ENCODE measurements at regions not wholly inside any gene's neighbourhood (a gene's known extent, or its start where the extent isn't known, plus 50 kb on each side); places are given as distances from the start of the nearest gene placed in this dataset.
A peak's percentile ranks its signal among the peaks of the same experiment; 100 is the strongest.

DNA sequence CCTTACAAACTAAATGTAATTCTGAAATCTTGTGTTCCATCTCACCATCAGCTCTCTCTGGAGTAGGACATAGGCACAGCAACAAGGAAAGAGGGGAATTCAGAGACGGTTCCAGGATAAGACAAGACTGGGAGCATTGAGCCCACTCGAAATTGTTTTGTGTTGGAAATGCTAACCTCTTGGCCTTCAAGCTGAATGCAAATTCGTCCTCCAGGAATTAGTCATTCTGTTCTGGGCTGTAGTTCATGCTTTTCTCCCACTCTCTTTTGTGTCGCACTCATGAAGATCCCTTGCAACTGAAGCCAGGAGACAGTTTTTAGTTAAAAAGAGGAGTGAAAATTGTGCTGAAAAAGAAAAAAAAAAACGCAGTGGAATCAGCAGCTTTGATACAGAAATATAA lies 121.7 kb upstream of the SEMA6A start:
- DNase-seq (ENCODE audit: low spot score) (no peak), ATAC-seq (no peak)
- intact Hi-C loops (cut with DNase I): no loop called here

DNA sequence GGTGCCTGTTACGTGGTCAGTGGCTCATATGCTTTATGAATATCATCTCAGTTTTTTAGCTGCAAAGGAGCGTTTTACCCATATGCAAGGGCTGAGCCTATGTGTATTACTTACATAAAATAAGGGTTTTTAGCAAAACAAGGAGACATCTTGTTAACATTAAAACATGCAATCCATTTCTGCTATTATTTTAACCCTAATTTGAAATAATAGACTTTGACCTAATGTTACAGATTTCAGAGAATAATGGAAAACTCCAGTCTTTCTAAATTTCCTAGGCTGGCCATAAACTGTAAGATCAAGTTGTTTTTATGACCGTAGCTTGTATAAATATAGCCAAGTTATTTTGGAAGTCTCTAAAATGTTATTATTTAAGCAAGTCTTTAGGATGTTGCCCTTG lies 121.1 kb upstream of the SEMA6A start:
- intact Hi-C loops (cut with DNase I): no loop called here
- ATAC-seq (no peak), DNase-seq (ENCODE audit: low spot score) (no peak)

DNA sequence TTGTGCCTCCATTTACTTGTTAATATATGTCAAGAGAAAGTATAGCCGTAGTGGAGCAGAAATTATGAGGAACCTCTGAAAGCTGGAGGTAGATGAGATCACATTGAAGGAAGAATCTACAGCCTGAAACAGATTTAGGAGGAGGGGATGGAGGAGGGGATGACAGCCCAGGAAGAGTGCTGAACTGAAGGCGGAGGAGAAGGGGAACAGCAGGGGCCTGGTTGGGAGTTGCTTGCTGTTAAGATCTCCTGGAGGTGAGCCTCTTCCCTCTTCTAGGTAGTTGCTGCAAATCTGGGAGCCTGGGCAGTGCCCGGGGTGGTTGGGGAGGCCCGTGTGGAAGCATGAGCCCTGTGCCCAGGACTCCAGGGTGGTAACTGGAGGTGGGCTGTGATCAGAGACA lies 111.8 kb upstream of the SEMA6A start:
- intact Hi-C loops (cut with DNase I): no loop called here
- DNase-seq (ENCODE audit: low spot score) (no peak), ATAC-seq (no peak)

DNA sequence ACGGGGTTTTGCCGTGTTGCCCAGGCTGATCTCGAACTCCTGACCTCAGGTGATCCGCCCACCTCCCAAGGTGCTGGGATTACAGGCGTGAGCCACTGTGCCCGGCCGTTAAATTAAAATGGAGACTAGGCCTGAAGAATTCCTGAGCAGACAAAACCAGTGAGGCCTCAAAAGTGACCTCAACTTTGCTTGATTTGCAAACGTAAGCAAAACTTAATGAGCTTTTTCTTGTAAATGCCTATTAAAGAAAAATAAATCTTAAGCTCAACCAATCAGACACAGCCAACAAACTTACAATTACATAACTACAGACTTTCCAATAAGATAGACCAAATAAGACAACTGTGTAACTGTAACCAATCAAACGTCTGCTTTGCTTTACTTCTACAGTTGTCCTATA lies 111.3 kb upstream of the SEMA6A start:
- ATAC-seq (no peak), DNase-seq (ENCODE audit: low spot score) (no peak)
- intact Hi-C loops (cut with DNase I): no loop called here

DNA sequence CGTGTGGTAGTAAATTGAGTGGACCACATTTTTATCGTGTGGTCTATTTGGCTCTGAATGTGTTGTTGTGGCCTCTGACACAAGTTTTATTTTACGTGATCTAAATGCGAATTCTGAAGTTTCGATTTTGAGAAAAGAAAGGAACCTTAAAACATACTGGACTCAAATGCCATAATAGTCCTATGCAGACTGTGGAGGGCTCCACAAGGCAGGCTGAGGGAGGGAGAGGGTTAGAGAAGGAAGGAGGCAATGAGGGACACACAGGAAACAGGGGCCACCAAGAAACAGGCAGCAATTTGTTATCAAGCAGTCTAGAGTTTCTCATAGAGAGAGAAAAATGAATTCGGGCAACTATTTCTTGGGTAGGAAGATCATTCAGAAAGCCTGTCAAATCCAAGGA lies 110.4 kb upstream of the SEMA6A start:
- ATAC-seq (no peak), DNase-seq (ENCODE audit: low spot score) (no peak)
- intact Hi-C loops (cut with DNase I): no loop called here

DNA sequence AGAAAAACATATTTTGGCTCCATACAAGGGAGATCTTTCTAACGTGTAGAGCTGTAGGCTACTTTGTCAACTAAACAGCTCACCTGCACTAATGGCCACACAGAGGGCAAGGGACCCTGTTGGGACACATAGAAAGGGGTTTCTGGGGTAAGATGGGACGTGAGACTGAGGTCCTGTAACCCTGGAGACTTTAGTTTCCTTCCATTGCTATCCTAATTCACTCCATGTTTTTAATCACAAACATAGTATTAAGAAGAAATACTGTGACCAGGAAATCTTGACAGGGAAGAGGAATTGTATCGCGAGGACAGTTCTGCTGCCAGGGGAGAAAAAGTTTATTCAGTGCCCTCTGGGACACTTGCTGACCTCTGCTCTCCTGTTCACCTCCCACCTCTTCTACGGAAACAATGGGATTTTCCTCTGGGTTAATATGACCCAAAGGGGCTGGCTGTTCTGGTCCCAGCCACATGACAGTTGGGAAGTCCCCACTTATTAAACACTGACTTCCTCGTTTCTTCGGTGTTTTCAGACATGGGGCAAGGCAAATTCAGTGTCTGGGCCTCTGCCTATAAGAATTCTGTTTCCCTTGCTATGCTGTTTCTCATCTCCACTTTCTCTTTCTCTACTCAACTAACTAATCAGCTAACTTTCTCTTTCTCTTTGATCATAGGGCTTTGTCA lies 106.9 kb upstream of the SEMA6A start:
- DNase-seq (ENCODE audit: low spot score) (no peak), ATAC-seq (peak; percentile 24)
- intact Hi-C loops (cut with DNase I): no loop called here

DNA sequence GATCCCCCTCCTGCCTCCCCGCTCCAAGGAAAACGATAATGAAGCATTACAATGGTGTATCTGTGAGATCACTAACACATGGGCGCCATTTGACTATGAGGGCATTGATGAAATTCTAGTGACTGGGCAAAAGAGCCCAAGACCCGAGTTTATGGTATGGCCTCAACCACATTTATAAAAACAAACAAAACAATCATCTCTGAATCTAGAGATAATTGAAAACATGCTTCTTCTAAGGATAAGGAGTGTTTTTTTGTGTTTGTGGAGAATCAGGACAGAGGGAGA lies 100.9 kb upstream of the SEMA6A start:
- intact Hi-C loops (cut with DNase I): no loop called here
- no peak for ATAC-seq

DNA sequence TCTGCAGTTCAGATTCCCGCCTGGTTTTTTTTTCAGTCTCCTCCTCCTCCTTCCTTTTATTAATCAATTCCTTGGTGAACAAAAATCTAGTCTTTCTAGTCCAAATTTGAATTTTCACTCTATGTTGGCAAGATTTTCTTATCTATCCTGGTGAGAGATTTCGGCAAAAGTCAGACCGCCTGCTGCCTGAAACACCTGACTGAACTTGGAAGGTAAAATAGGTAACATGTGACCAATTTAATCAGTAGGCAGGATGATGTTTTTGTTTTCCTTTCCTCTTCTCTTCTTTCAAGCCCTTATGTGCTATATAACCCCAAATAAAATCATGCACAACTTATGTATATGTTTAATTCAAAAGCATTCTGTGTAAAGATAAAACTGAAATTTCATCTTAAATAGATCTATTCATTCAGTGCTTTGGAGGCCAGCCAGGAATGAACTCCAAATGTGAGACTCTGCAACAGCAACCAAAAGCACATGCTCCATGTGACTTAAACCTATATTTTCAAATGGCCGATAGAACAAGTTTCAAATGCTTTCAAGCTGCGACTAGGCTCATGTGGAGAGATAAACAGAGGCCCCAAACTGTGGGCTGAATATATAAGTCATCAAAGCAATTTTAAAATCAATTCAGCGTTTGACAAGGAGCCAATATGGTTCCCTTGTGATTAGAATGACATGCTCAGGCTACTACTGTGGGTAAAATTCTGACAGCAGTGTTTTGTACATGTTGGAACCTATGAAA lies 100.4 kb upstream of the SEMA6A start:
- no peak for DNase-seq (ENCODE audit: low spot score)
- intact Hi-C loops (cut with DNase I): no loop called here
- ATAC-seq: no peak

More for the DNA sequence above, 100.9 kb upstream of the SEMA6A start:
- DNase-seq (ENCODE audit: low spot score): no peak

DNA sequence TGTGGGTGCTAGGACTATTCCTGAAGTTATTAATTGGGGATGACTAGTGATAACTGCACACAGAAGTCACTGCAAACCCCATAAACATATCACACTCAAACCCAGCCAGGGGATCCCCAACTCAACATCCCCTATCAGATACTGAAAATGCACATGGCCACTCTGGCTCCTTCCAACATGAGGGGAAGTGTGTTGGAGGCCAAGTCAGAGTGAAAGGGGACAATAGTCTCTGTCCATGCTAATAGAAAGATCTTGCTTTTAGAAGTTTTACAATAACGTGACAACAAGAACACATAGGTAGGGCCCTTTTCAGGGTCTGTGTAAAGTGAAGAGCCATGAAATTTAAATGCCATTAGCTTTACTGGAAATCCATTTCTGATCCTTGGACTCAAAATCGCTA lies 98.8 kb upstream of the SEMA6A start:
- intact Hi-C loops (cut with DNase I): no loop called here
- ATAC-seq (no peak), DNase-seq (ENCODE audit: low spot score) (no peak)

DNA sequence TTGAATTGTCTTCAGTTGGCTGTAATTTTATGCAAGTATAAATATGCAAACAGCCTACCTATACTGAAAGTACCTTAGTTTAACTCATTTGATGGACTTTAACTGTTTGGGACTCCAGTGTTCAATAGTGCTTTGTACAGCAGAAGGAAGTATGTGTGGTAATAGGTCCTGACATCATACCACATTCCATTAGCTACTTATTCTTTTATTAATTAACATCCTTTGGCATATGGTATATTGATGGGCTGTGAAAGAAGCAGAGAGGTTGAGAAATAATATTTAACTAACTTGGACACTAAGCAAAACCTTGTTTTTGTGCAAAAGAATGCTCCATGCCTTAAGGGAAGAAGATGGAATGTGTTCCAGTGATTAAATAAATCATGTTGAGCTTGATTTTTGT lies 97.6 kb upstream of the SEMA6A start:
- DNase-seq (ENCODE audit: low spot score) (no peak), ATAC-seq (no peak)
- intact Hi-C loops (cut with DNase I): no loop called here

DNA sequence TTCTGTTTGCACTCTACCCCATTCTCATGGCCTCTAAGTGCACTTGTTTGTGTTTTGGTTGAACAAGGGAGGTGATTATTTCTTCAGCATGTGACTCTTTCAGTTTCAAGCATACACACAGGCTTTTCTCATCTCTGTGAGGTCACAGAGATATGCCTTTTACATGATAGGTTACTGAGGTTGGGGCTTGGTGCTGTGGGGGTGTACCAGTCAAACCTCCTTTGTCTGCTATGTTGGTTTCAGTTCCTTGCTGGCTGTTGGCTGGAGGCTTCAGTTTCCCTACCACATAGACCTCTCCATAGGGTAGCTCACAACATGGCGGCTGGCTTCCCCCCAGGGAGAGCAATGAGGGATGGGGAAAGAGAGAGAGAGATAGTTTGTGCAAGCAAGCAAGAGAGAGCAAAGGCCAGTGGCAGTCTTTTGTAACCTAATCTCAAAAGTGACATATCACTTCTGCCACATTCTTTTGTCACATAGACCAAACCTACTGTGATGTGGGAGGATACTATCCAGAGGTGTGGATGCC lies 96.7 kb upstream of the SEMA6A start:
- intact Hi-C loops (cut with DNase I): no loop called here
- DNase-seq (ENCODE audit: low spot score): no peak
- no peak for ATAC-seq

DNA sequence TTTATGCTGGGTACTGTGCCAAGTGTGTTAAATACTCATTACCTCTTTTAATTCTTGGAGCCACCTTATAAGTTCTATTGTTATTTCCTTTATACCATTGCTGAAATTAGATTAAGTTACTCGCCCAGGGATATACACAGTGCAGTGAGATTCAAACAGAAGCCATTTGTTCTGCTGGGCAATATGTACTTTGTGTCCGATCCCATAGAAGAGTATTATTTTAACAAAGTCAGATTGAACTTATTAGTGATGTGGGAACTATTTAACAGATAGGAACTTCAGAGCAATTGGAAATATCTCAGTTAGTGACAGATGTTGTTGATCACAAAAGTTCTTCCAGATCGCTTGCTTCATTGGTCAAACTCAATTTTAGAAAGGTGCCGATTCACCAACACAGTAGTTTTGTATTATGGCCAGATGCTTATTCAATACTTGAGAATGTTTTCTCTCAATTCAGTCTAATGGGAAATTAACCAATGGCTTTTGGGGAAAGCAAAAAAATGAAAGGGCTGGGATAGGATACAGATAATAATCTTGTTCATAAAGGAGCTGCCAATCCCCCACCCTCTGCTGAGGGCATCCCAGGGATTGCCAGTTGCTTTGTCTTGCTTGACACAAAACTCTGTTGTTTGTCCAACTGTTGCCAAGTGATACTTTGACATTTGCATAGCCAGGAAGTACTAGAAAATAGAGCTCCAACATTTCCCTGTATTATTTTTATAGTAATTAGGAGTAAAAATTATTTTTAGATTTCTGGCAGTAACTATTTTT lies 94.8 kb upstream of the SEMA6A start:
- intact Hi-C loops (cut with DNase I): no loop called here
- DNase-seq (ENCODE audit: low spot score): no peak
- ATAC-seq: peak; percentile 36

DNA sequence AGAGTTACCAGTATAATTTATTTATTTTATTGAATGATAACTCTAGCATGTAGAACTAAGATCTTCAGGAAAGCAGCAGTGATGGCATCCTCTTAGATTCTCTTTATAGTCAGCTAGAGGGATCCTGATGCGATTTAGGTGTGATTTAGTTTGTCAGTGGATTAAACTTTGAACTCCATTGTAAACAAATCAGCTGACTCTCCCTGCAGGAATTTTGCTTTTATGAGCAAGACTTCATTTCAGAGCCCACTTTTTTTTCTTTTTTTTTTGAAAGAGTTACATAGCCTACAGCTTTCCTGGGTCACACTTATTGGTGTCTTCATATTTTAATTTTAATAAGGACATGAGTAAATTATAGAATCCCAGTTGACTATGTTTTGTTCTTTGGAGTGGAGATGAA lies 93.8 kb upstream of the SEMA6A start:
- no peak for ATAC-seq

DNA sequence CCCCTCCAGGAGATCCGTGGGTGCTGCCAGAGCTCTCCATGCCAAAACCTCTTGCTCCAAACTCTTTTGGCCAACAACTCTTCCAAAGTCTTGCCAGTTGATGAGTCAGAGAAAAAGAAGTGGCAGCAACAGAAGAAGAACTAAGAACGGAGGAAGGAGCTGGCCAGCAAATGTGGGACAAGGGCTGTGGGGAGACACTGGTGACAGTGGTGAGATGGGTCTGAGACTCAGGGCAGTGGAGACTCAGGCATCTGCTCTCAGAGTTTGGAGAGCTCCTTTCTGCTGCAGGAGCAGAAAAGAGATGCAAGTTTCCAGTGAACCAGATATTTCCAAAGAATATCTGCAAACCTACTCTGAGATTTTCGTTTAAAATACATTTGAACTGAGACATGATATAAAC lies 92.3 kb upstream of the SEMA6A start:
- intact Hi-C loops (cut with DNase I): no loop called here
- DNase-seq (ENCODE audit: low spot score): no peak
- no peak for ATAC-seq

More for the DNA sequence above, 93.8 kb upstream of the SEMA6A start:
- DNase-seq (ENCODE audit: low spot score): no peak
- intact Hi-C loops (cut with DNase I): no loop called here

DNA sequence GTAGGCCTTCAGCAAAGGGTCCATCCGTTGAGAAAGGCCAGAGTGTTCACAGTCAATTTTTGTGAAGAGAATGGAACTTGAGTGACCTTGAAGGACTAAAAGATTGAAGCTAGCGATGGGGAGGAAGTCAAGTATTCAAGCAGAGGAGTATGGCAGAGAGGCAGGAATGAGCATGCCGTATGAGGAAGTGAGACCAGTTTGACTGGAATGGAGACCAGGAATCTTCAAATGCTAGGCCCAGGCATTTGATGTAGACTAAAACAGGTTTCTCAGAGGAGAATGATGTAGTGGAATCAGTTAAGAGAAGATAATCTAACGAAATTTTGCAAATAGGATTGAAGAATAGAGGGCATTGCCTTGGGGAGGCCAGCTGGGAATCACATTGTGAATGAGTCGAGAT lies 90.4 kb upstream of the SEMA6A start:
- intact Hi-C loops (cut with DNase I): no loop called here
- ATAC-seq (no peak), DNase-seq (ENCODE audit: low spot score) (no peak)

DNA sequence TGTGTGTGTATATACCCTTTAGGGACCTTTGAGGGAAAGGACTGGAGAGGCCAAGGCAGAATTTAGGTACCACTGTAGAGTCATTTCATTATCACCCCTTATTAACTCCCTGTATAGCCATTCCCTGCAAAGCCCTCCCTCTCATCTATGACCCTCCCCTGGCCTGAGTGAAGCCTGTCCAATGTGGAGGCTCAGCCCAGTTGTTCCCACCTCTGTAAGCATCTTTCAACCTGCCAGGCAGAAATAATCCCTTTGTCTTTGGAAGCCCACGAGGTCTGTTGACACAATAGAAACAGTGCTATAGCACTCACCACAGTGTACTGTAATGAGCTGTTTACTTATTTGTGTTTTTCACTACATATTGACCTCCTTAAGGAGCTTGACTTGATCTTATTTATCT lies 88.5 kb upstream of the SEMA6A start:
- ATAC-seq (no peak), DNase-seq (ENCODE audit: low spot score) (no peak)
- intact Hi-C loops (cut with DNase I): no loop called here

DNA sequence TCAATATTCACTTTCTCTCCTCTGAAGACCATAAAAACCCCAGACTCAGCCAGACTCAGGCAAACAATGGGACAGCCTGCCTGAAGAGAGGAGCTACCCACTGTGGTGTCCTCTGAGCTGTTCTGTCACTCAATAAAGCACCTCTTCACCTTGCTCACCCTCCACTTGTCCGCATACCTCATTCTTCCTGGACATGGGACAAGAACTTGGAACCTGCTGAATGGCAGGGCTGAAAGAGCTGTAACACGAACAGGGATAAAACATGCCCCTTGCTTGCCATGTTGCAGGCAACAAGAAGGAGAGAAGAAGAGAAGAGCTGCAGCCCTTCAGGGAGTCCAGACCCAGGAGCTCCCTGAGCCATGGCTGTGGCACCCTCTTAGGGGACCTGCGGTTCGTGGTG lies 86.8 kb upstream of the SEMA6A start:
- DNase-seq (ENCODE audit: low spot score) (no peak), ATAC-seq (no peak)
- intact Hi-C loops (cut with DNase I): no loop called here

DNA sequence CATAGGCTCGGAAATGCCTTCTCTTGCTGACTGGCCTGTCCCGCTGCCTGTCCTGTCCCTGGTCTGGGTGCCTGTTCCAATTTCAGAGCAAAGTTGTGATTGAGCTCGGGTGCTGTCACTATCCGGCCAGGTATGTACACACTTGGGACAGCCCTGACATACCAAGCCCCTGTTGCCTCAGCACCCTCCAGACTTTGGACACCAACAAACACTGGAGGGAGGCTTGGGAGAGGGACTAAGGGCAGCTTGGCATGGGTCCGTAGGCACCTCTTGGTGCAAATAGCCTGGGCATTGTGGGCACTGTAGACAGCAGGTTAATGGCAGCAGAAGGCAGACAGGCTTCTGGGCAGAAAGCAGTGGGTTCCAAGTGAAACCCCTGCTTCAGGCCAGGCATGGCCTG lies 86.3 kb upstream of the SEMA6A start:
- no peak for ATAC-seq
- intact Hi-C loops (cut with DNase I): no loop called here

DNA sequence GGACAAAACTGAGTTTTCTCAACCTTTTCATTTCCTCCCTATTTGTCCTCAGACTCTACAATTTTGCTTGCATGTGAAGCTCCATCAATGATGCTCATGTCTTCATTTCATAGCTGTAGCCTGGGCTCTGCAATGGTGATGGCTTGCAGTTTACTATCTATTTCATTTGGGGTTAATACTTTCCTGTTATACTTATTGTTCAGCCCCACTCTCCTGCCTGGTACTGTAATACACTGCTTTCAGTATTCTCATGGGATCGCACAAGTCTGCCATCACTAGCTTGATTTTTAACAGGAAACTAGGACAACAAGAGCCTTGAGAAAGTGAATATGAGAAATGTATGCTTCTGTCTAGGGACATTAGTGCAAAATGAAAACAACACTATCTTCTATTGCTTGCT lies 84.2 kb upstream of the SEMA6A start:
- DNase-seq (ENCODE audit: low spot score): no peak
- intact Hi-C loops (cut with DNase I): no loop called here
- ATAC-seq: no peak

More for the DNA sequence above, 86.3 kb upstream of the SEMA6A start:
- no peak for DNase-seq (ENCODE audit: low spot score)

DNA sequence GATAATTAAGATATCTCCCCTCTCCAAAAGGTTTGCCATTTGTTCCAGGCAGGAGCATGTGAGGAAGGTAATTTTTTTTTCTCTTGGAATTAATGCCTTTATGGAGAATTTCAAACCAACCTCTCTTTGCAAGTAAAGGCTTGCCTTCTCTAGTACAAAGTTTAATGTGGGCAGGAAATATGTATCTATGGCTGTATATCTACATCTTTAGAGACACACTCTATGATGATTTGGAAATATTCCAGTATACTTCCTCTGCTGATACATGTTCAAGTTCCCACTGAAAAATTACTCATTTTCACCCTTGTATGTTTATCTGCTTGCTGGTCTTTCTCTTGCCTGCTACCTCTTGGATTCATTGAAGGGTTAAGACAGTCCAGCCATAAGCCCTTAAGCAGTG lies 83.5 kb upstream of the SEMA6A start:
- ATAC-seq: no peak
- DNase-seq (ENCODE audit: low spot score): no peak
- intact Hi-C loops (cut with DNase I): no loop called here

Measured in sciatic nerve (tissue), 2 donors.